MCF 10A (cell line): ENCODE measurements at regions not wholly inside any gene's neighbourhood (a gene's known extent, or its start where the extent isn't known, plus 50 kb on each side); places are given as distances from the start of the nearest gene placed in this dataset.

Experiments
- BruUV-seq: library from RNA; stranded (reverse); fragments of 400-500 nt; replicated peaks from 2 replicates; lab custom pipeline; 2021; lab: Mats Ljungman, UMichigan
- CTCF ChIA-PET: fragments of 300-600 bp; sonication (Branson Sonifier 250); formaldehyde crosslinking; extraction: SDS; loops from one replicate; lab custom pipeline; 2021; ENCODE audit warnings: antibody characterized with exemption, inconsistent platforms; lab: Yijun Ruan, JAX
- POLR2A ChIA-PET: fragments of 300-600, 350-650 bp; sonication (Branson Sonifier 250); formaldehyde crosslinking; extraction: SDS; loops from one replicate; lab custom pipeline; 2020; ENCODE audit warnings: antibody characterized with exemption, inconsistent platforms; lab: Yijun Ruan, JAX
- DNase-seq: peaks from one replicate; pipeline ENCODE4 v3.0.0-alpha.2; 2018; ENCODE audit not compliant: unreplicated experiment
- H3K27ac Mint-ChIP-seq: one replicate; pipeline ENCODE4 v1.8.0; 2022; ENCODE audit warnings: mild to moderate bottlenecking, low read depth, mixed read lengths; ENCODE audit not compliant: unreplicated experiment
- H3K27me3 Mint-ChIP-seq: one replicate; pipeline ENCODE4 v1.8.0; 2022; ENCODE audit warnings: mixed read lengths; ENCODE audit not compliant: insufficient read depth, unreplicated experiment
- H3K36me3 Mint-ChIP-seq: one replicate; pipeline ENCODE4 v1.8.0; 2022; ENCODE audit warnings: mild to moderate bottlenecking, moderate library complexity, mixed read lengths; ENCODE audit not compliant: insufficient read depth, unreplicated experiment
- H3K4me1 Mint-ChIP-seq: one replicate; pipeline ENCODE4 v1.8.0; 2022; ENCODE audit warnings: mixed read lengths; ENCODE audit not compliant: insufficient read depth, unreplicated experiment
- H3K4me3 Mint-ChIP-seq: one replicate; pipeline ENCODE4 v1.8.0; 2022; ENCODE audit warnings: mild to moderate bottlenecking, moderate library complexity, mixed read lengths; ENCODE audit not compliant: unreplicated experiment
- H3K9me3 Mint-ChIP-seq: one replicate; pipeline ENCODE4 v1.8.0; 2022; ENCODE audit warnings: mixed read lengths; ENCODE audit not compliant: unreplicated experiment
- intact Hi-C: fragments of 100-400 bp; cut with micrococcal nuclease; formaldehyde crosslinking; loops from 2 replicates; pipeline ENCODE4 v1.14.1; 2022
- TF ChIP-seq, protein P1 (sequence below): fragments of 200-600 bp; IDR thresholded peaks from one replicate; pipeline ENCODE4 v1.8.0; 2022; ENCODE audit warnings: antibody characterized with exemption, mild to moderate bottlenecking; ENCODE audit not compliant: unreplicated experiment

GRCh38 chr22:48745842-48746788 is 1081.6 kb downstream of the BRD1 start:
- H3K4me3 Mint-ChIP-seq: no peak overlapping the region
- POLR2A ChIA-PET: no interaction called here
- H3K36me3 Mint-ChIP-seq: no peaks in the 10 kb centered on the region
- H3K27ac Mint-ChIP-seq: no peak overlapping the region
- no TSS peak for BruUV-seq
- peaks cover 7% of the 10 kb centered on the region for H3K9me3 Mint-ChIP-seq
- DNase-seq: no peak
- H3K27me3 Mint-ChIP-seq: no peaks in the 10 kb centered on the region
- intact Hi-C loops: no loop called here
- H3K4me1 Mint-ChIP-seq: no peaks in the 10 kb centered on the region
- CTCF ChIA-PET: no interaction called here
- TF ChIP-seq, protein P1, sequence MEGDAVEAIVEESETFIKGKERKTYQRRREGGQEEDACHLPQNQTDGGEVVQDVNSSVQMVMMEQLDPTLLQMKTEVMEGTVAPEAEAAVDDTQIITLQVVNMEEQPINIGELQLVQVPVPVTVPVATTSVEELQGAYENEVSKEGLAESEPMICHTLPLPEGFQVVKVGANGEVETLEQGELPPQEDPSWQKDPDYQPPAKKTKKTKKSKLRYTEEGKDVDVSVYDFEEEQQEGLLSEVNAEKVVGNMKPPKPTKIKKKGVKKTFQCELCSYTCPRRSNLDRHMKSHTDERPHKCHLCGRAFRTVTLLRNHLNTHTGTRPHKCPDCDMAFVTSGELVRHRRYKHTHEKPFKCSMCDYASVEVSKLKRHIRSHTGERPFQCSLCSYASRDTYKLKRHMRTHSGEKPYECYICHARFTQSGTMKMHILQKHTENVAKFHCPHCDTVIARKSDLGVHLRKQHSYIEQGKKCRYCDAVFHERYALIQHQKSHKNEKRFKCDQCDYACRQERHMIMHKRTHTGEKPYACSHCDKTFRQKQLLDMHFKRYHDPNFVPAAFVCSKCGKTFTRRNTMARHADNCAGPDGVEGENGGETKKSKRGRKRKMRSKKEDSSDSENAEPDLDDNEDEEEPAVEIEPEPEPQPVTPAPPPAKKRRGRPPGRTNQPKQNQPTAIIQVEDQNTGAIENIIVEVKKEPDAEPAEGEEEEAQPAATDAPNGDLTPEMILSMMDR: no peak

GRCh38 chr22:48744967-48745841 is 1082.5 kb downstream of the BRD1 start:
- no peak overlapping the region for H3K27ac Mint-ChIP-seq
- H3K27me3 Mint-ChIP-seq: no peaks in the 10 kb centered on the region
- CTCF ChIA-PET: no interaction called here
- H3K9me3 Mint-ChIP-seq: peaks cover 7% of the 10 kb centered on the region
- no TSS peak for BruUV-seq
- POLR2A ChIA-PET: no interaction called here
- no peak for DNase-seq
- intact Hi-C loops: no loop called here
- TF ChIP-seq, protein P1: no peak
- no peaks in the 10 kb centered on the region for H3K36me3 Mint-ChIP-seq
- H3K4me1 Mint-ChIP-seq: no peaks in the 10 kb centered on the region
- no peak overlapping the region for H3K4me3 Mint-ChIP-seq

- ChIA-PET CTCF (no interaction called here), POLR2A (no interaction called here)
- no peak overlapping the region for H3K4me3 Mint-ChIP-seq
- H3K4me1 Mint-ChIP-seq: no peaks in the 10 kb centered on the region
- peaks cover 7% of the 10 kb centered on the region for H3K9me3 Mint-ChIP-seq
- no peaks in the 10 kb centered on the region for H3K36me3 Mint-ChIP-seq
- TF ChIP-seq, protein P1: no peak
- no peak overlapping the region for H3K27ac Mint-ChIP-seq
- no peaks in the 10 kb centered on the region for H3K27me3 Mint-ChIP-seq
- intact Hi-C loops: no loop called here
- no peak for DNase-seq
- no TSS peak for BruUV-seq
Observed at GRCh38 chr22:48744283-48744641, 1083.4 kb downstream of the BRD1 start.
